Thyroid gland (tissue), 4 donors: ENCODE measurements at regions not wholly inside any gene's neighbourhood (a gene's known extent, or its start where the extent isn't known, plus 50 kb on each side); places are given as distances from the start of the nearest gene placed in this dataset.

Experiments used
- DNase-seq, 2 donors: peaks; one replicate each; pipeline ENCODE4 v3.0.0-alpha.2; 2019
- H3K27ac ChIP-seq, 3 donors: fragments of 200-600 bp; sonication (generic); 1 replicate in 2 of 3; 2 replicates in 1 of 3; pipeline ENCODE4 v1.5.1; 2016 to 2019; ENCODE audit warnings: mild to moderate bottlenecking in 1 of 3, moderate library complexity in 1 of 3
- H3K27me3 ChIP-seq: fragments of 200-600 bp; sonication (generic); one replicate; pipeline ENCODE4 v1.5.1; 2019
- H3K36me3 ChIP-seq, 2 donors: fragments of 200-600 bp; sonication (generic); one replicate each; pipeline ENCODE4 v1.5.1; 2016 to 2019
- H3K4me1 ChIP-seq, 2 donors: fragments of 200-600 bp; sonication (generic); one replicate each; pipeline ENCODE4 v1.5.1; 2017 to 2019
- H3K4me3 ChIP-seq, 3 donors: fragments of 200-600 bp; sonication (generic); replicated peaks in 1 of 3; 1 replicate in 2 of 3; 2 replicates in 1 of 3; pipeline ENCODE4 v1.5.1; 2016; ENCODE audit warnings: mild to moderate bottlenecking in 1 of 3
- H3K9me3 ChIP-seq: fragments of 200-600 bp; sonication (generic); one replicate; pipeline ENCODE4 v1.5.1; 2017
- CTCF ChIP-seq, 6 experiments: fragments of 200-600 bp in 3 of 6; fragments of 450-650 bp in 3 of 6; sonication (generic) in 3 of 6; IDR thresholded peaks; one replicate each; pipeline ENCODE4 v1.5.1; 2016 to 2019; ENCODE audit warnings: antibody characterized with exemption in 6 of 6, mild to moderate bottlenecking in 2 of 6, inconsistent platforms in 1 of 6, moderate library complexity in 1 of 6
- POLR2A ChIP-seq, 2 donors: fragments of 450-650 bp; IDR thresholded peaks; one replicate each; pipeline ENCODE4 v1.6.1; 2017; ENCODE audit warnings: antibody characterized with exemption in 2 of 2, mild to moderate bottlenecking in 2 of 2, moderate library complexity in 1 of 2
- whole genome bisulfite sequencing, 2 donors: methylation state at CpG; one replicate each; pipeline ENCODE4 v1.1.5; 2017; 5-methylcytosine and 5-hydroxymethylcytosine counted together
- intact Hi-C: fragments of 100-400 bp; cut with DNase I; formaldehyde crosslinking; loops from one replicate; pipeline ENCODE4 v1.15.1; 2023

GRCh38 chr9:87227456-87227855 is 270.2 kb upstream of the DAPK1 start:
- Histone ChIP-seq H3K4me1 (no peaks in the 10 kb centered on the region), H3K27ac (no peak overlapping the region), H3K4me3 (no peak overlapping the region), H3K27me3 (no peaks in the 10 kb centered on the region), H3K36me3 (no peaks in the 10 kb centered on the region), H3K9me3 (no peaks in the 10 kb centered on the region)
- intact Hi-C loops: no loop called here
- TF ChIP-seq CTCF (IDR thresholded peaks at IDR 0.05) (no peak), POLR2A (IDR thresholded peaks at IDR 0.05) (no peak)
- 91% methylated on average over 3 of the region's 3 CpGs for WGBS, 2 donors
- no peak for DNase-seq

GRCh38 chr9:87229108-87229507 is 268.6 kb upstream of the DAPK1 start:
- TF ChIP-seq CTCF (IDR thresholded peaks at IDR 0.05) (no peak), POLR2A (IDR thresholded peaks at IDR 0.05) (no peak)
- H3K27ac ChIP-seq: no peak overlapping the region
- H3K4me3 ChIP-seq: no peak overlapping the region
- no peaks in the 10 kb centered on the region for H3K4me1 ChIP-seq
- H3K36me3 ChIP-seq: no peaks in the 10 kb centered on the region
- intact Hi-C loops: no loop called here
- no peaks in the 10 kb centered on the region for H3K9me3 ChIP-seq
- DNase-seq: no peak
- no peaks in the 10 kb centered on the region for H3K27me3 ChIP-seq
- 86 to 88% methylated on average over 3 of the region's 3 CpGs for WGBS, 2 donors

GRCh38 chr9:87233431-87233830 is 264.2 kb upstream of the DAPK1 start:
- WGBS, 2 donors: 87 to 92% methylated on average over 3 of the region's 3 CpGs

GRCh38 chr9:87233899-87234455 is 263.7 kb upstream of the DAPK1 start:
- WGBS, 2 donors: 76 to 83% methylated on average over 15 of the region's 15 CpGs
- intact Hi-C loops: no loop called here

More at GRCh38 chr9:87233431-87233830, 264.2 kb upstream of the DAPK1 start:
- Histone ChIP-seq H3K36me3 (no peaks in the 10 kb centered on the region), H3K4me3 (no peak overlapping the region), H3K27me3 (no peaks in the 10 kb centered on the region), H3K4me1 (no peaks in the 10 kb centered on the region), H3K27ac (no peak overlapping the region), H3K9me3 (no peaks in the 10 kb centered on the region)
- intact Hi-C loops: no loop called here
- TF ChIP-seq CTCF (IDR thresholded peaks at IDR 0.05) (no peak), POLR2A (IDR thresholded peaks at IDR 0.05) (no peak)
- DNase-seq: no peak

GRCh38 chr9:87234854-87235253 is 262.8 kb upstream of the DAPK1 start:
- Histone ChIP-seq H3K4me3 (no peak overlapping the region), H3K4me1 (no peaks in the 10 kb centered on the region), H3K36me3 (no peaks in the 10 kb centered on the region), H3K27ac (no peak overlapping the region), H3K27me3 (no peaks in the 10 kb centered on the region), H3K9me3 (no peaks in the 10 kb centered on the region)
- DNase-seq: no peak
- WGBS, 2 donors: 73 to 80% methylated on average over 3 of the region's 3 CpGs
- intact Hi-C loops: no loop called here
- TF ChIP-seq POLR2A (IDR thresholded peaks at IDR 0.05) (no peak), CTCF (IDR thresholded peaks at IDR 0.05) (no peak)

More at GRCh38 chr9:87233899-87234455, 263.7 kb upstream of the DAPK1 start:
- no peak for DNase-seq
- H3K36me3 ChIP-seq: no peaks in the 10 kb centered on the region
- no peaks in the 10 kb centered on the region for H3K27me3 ChIP-seq
- no peak for TF ChIP-seq POLR2A (IDR thresholded peaks at IDR 0.05)
- TF ChIP-seq CTCF (IDR thresholded peaks at IDR 0.05): no peak
- H3K27ac ChIP-seq: no peak overlapping the region
- no peak overlapping the region for H3K4me3 ChIP-seq
- H3K4me1 ChIP-seq: no peaks in the 10 kb centered on the region
- no peaks in the 10 kb centered on the region for H3K9me3 ChIP-seq
